SK-MEL-5 (cell line): ENCODE measurements at regions not wholly inside any gene's neighbourhood (a gene's known extent, or its start where the extent isn't known, plus 50 kb on each side); places are given as distances from the start of the nearest gene placed in this dataset.

Experiments
- DNase-seq: peaks from one replicate; pipeline ENCODE4 v3.0.0-alpha.2; 2016; ENCODE audit warnings: low read depth, low spot score
- in situ Hi-C: cut with HindIII; loops from 2 replicates; pipeline ENCODE4 v1.10.0; 2016; ENCODE audit warnings: low sequenced_read_pairs, high pct_unique_total_duplicates, low pct_unique_long_range_greater_than_20kb

GRCh38 chr11:81674211-81674610 lies 1059.5 kb downstream of the FAM181B start:
- no peak for DNase-seq
- in situ Hi-C loops: no loop called here

DNA sequence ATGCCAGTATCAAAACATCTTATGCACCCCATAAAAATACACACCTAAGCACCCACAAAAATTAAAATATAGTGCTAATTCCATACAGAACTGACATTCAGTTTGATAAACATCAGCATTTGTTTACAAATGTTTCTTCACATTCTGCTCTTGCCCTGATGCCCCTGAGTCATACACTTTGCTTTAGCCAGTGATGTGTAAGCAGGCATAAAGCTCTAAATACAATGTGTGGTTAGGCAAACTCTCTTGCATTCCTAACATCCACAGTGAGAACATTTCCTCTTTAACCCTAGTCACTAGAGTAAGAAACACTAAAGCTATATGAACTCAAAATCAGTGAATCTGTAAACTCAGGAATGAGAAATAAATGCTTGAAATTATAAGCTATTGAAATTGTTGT lies 1060.7 kb downstream of the FAM181B start:
- in situ Hi-C loops: no loop called here
- DNase-seq: no peak

DNA sequence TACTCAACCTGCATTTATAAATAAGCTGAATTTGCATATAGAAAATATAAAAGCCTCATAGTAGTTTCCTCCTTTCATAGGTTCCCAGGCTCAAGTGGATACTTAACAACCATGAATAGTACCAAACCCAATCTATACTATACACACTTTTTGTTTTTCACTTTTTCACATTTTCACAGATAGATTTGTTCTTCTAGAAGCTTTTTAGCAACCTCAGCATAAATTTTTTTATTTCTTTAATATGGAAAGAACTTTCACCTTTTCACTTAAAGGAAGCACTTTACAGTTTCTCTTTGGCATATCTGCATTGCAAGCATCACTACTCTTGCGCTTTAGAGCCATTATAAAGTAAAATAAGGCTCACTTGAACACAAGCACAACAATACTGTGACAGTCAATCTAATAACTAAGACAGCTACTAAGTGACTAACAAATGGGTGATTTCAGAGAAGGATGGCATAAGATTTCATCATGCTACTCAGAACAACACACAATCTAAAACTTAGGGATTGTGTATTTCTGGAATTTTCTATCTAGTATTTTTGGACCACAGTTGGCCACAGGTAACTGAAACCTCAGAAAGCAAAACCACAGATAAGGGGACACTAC lies 1063.6 kb downstream of the FAM181B start:
- in situ Hi-C loops: no loop called here
- DNase-seq: no peak

DNA sequence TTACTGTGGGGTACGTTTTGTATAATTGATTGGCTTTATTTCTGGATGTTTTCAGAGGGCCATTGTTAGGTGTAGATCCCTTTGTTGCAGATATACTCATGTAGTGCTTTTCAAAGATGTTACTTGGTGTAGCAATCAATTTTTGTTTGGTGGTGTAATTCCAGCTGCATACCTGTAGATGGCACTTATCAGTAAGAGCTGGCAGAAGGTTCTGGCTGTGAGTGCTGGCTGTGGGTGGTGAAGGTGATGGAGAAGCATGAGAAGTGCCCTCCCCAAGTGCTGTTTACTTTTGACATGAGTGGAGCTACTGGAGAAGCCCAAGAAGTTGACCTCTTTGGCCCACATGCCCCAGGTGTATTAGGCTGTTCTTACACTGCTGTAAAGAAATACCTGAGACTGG lies 1074.9 kb downstream of the FAM181B start:
- peak; percentile 43 for DNase-seq
- in situ Hi-C loops: no loop called here

DNA sequence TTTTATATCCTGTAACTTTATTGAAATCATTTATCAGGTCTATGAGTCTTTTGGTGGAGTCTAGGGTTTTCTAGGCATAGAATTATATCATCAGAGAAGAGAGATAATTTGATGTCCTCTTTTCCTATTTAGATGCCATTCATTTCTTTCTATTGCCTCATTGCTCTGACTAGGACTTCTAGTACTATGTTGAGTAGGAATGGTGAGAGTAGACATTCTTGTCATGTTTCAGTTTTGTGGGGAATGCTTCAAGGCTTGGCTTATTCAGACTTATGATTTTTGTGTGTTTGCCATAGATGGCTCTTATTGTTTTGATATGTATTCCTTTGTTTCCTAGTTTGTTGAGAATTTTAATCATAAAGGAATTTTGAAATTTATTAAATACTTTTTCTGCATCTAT lies 1078.3 kb downstream of the FAM181B start:
- no peak for DNase-seq
- in situ Hi-C loops: no loop called here

- no peak for DNase-seq
- in situ Hi-C loops: no loop called here
Measured at GRCh38 chr11:81647374-81647773, 1086.3 kb downstream of the FAM181B start.

DNA sequence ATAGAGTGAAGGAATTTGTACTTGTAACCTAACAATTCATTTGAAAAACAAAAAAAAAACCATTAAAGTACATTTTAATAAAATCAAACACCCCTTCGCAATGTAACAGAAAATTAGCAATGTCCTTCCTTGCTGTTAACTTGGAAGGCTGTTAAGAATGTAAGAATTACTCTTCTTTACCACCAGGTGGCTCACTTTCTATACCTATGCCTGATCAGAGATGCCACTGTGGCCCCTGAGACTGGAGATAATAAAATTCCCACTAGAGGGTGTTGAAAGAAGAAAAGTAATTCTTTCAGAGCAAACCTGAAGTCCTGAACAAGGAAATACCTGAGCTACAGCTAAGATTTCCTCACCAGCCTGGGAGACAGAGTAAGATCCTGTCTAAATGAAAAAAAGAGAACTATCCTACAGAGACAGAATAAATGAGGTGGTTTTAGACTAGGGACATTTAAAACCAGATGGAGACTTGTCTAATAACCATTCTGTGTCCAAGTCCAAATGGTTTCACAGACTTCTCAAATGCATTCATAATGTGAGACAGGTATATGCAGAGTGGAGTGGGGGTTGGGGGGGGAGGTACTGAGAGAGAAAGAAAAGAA lies 1089.3 kb downstream of the FAM181B start:
- peak; percentile 66 for DNase-seq

GRCh38 chr11:81634483-81634882 lies 1099.2 kb downstream of the FAM181B start:
- in situ Hi-C loops: no loop called here
- no peak for DNase-seq

More for the DNA sequence above, 1089.3 kb downstream of the FAM181B start:
- in situ Hi-C loops: no loop called here

DNA sequence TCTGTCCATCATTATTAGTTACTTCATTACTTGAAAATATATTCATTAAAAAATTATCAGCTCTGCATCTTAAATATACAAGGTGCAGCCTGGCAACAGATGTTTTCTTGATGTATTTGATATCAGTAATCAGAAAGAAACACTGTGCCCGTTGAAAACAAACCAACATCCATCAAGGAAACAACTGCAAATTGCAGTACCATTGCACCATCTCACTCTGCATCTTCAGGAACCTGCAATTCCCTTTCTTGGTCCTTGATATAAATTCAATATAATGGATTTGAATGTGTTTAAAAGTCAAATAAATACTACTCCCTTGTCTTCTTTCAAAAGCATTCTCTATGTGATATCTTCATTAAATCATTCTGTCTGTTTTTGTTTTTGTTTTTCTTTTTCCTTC lies 1131.2 kb downstream of the FAM181B start:
- no peak for DNase-seq
- in situ Hi-C loops: no loop called here

DNA sequence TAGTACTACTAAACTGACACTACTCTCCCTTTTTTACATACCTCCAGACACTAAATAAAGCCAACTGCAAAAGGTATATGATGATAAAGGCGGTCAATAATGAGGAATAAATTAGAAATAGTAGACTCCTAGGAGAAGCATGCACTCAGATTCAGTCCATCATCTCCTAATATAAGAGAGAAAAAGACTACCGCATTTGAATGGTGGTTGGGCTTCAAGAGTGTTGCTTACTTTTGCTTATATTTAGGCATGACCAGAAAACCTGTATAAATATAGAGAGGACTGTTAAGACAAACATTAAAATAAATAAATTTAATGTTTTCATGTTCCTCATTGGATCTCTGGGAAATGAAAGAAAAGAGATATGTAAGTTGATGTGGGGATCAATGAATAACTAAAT lies 1137.0 kb downstream of the FAM181B start:
- no peak for DNase-seq
- in situ Hi-C loops: no loop called here

DNA sequence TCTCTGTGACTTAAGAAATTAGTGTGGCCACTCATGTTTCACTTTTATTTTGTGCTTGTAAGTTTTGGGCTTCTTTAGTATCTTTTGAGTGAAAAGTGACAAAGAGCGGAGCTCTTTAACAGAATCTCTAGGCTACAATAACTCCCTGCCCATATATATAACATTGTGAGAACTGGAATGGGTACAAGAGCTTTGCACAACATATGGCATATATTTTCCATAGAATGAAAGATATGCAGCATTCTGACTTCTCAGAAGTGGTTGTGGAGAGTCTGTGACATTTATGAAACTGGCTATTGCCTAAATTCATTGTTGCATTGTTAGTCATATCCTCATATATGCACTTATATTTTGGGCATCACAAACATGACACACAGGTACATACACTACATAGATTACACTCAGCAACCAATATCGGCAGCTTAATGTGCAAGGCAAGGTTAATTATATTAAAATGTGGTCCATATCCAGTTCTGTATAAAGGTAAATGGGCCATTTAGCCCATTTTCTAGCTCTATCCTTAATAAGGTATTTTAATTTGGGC lies 1148.2 kb downstream of the FAM181B start:
- in situ Hi-C loops: no loop called here
- DNase-seq: no peak

DNA sequence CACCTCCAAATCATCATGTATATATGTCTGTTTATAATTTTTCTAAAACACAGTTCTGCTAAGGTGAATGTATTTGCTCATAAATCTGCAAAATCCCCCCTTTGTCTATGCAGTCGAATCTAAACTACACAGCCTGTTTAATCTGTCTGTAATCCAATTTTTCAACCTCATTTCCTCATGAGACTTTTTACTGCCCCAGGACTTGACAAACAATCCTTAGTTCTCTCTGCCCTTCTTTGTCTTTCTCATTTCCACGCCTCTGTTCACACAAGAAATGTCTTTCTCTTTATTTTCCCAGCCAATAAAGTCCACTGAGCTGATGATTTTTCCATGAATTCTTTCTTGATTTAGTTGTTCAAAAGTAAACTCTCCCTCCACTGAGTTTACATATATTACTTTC lies 1154.3 kb downstream of the FAM181B start:
- DNase-seq: no peak
- in situ Hi-C loops: no loop called here

- in situ Hi-C loops: no loop called here
- DNase-seq: no peak
Measured at GRCh38 chr11:81578571-81578970, 1155.1 kb downstream of the FAM181B start.

GRCh38 chr11:81574301-81574700 lies 1159.4 kb downstream of the FAM181B start:
- in situ Hi-C loops: no loop called here

DNA sequence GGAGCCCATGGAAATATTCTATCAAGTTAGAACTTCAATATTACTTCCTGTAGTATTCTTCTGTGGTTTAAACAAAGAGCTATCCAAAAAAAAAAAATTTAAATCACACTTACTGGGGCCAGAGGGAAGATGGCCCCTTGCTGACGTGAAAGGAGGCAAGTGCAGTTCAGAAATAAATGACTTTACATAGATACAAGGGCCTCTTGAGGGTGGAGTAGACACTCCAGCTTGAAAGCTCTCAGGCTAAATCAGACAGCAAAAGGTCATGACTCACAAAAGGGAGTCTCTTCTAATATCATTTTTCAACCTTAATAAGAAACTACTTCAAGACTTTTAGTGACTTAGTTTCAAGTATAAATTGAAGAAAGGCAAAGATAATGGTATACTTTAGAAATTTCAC lies 1160.3 kb downstream of the FAM181B start:
- no peak for DNase-seq
- in situ Hi-C loops: no loop called here

More at GRCh38 chr11:81574301-81574700, 1159.4 kb downstream of the FAM181B start:
- DNase-seq: no peak

GRCh38 chr11:81570669-81571068 lies 1163.0 kb downstream of the FAM181B start:
- DNase-seq: no peak
- in situ Hi-C loops: no loop called here

- no peak for DNase-seq
- in situ Hi-C loops: no loop called here
Measured at GRCh38 chr11:81569999-81570398, 1163.7 kb downstream of the FAM181B start.

DNA sequence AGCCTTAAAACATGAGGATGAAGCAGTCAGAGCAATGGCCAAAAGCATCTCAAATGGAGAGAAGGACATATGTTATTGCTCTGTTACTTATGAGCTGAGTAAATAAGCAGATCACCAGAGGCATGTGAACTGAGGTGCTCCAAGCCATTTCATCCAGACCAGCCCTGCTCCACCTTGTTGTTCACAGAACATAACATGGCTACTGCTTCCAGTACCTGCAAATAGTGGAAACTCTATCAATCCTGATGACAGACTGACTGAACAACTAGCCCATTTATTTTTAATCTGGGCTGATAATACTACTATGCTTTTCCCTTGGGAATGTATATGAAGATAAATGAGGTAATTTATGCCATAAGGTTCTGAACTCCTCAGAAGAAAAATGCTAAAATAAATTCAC lies 1164.7 kb downstream of the FAM181B start:
- in situ Hi-C loops: no loop called here
- DNase-seq: no peak

- in situ Hi-C loops: no loop called here
- DNase-seq: no peak
Measured at GRCh38 chr11:81548123-81548522, 1185.5 kb downstream of the FAM181B start.
